H9 (cell line): ENCODE measurements at regions not wholly inside any gene's neighbourhood (a gene's known extent, or its start where the extent isn't known, plus 50 kb on each side); places are given as distances from the start of the nearest gene placed in this dataset.

Experiments
- DNase-seq: peaks from one replicate; pipeline ENCODE4 v3.0.0-alpha.2; 2017
- H2AFZ ChIP-seq: one replicate; pipeline ENCODE4 v1.6.1; 2013; ENCODE audit warnings: mild to moderate bottlenecking, low read length, control low read depth, moderate library complexity
- H2AK5ac ChIP-seq: 2 replicates; pipeline ENCODE4 v1.6.1; 2013; ENCODE audit warnings: low read length, control low read depth, mixed read lengths; ENCODE audit not compliant: insufficient read length
- H2BK120ac ChIP-seq: one replicate; pipeline ENCODE4 v1.6.1; 2013; ENCODE audit warnings: low read depth, mild to moderate bottlenecking, low read length, control low read depth, inconsistent platforms; ENCODE audit not compliant: poor library complexity, severe bottlenecking
- H2BK12ac ChIP-seq: 2 replicates; pipeline ENCODE4 v1.6.1; 2013; ENCODE audit warnings: low read length, control low read depth, mixed read lengths, low read depth; ENCODE audit not compliant: insufficient read length
- H2BK15ac ChIP-seq: 2 replicates; pipeline ENCODE4 v1.6.1; 2013; ENCODE audit warnings: low read depth, low read length, control low read depth
- H2BK20ac ChIP-seq: one replicate; pipeline ENCODE4 v1.6.1; 2013; ENCODE audit warnings: low read depth, mild to moderate bottlenecking, low read length, control low read depth, inconsistent platforms; ENCODE audit not compliant: poor library complexity, severe bottlenecking
- H2BK5ac ChIP-seq: 2 replicates; pipeline ENCODE4 v1.6.1; 2013; ENCODE audit warnings: low read length, control low read depth, mixed read lengths; ENCODE audit not compliant: insufficient read length
- H3K14ac ChIP-seq: 2 replicates; pipeline ENCODE4 v1.6.1; 2013; ENCODE audit warnings: low read length, control low read depth; ENCODE audit not compliant: insufficient read depth
- H3K18ac ChIP-seq: 2 replicates; pipeline ENCODE4 v1.6.1; 2013; ENCODE audit warnings: low read depth, mild to moderate bottlenecking, mixed read lengths, low read length, control low read depth; ENCODE audit not compliant: insufficient read length
- H3K23ac ChIP-seq: 2 replicates; pipeline ENCODE4 v1.6.1; 2013; ENCODE audit warnings: low read length, control low read depth, mixed read lengths, low read depth; ENCODE audit not compliant: insufficient read length
- H3K23me2 ChIP-seq: 2 replicates; pipeline ENCODE4 v1.6.1; 2013; ENCODE audit warnings: low read depth, mild to moderate bottlenecking, mixed read lengths, low read length, control low read depth; ENCODE audit not compliant: insufficient read length, poor library complexity, severe bottlenecking
- H3K27ac ChIP-seq: 2 replicates; pipeline ENCODE4 v1.5.1; 2013; ENCODE audit warnings: low read length, control low read depth, mixed read lengths, low read depth; ENCODE audit not compliant: insufficient read length
- H3K27me3 ChIP-seq: 2 replicates; pipeline ENCODE4 v1.6.1; 2013; ENCODE audit warnings: low read length, control low read depth, inconsistent platforms; ENCODE audit not compliant: insufficient read depth
- H3K4ac ChIP-seq: 2 replicates; pipeline ENCODE4 v1.6.1; 2013; ENCODE audit warnings: low read depth, mild to moderate bottlenecking, control low read depth, inconsistent platforms, low read length, moderate library complexity
- H3K4me1 ChIP-seq: 2 replicates; pipeline ENCODE4 v1.6.1; 2013; ENCODE audit warnings: low read length, control low read depth, inconsistent platforms; ENCODE audit not compliant: insufficient read depth
- H3K4me2 ChIP-seq: 2 replicates; pipeline ENCODE4 v1.6.1; 2013; ENCODE audit warnings: low read length, control low read depth, mixed read lengths; ENCODE audit not compliant: insufficient read length, insufficient read depth
- H3K56ac ChIP-seq: 2 replicates; pipeline ENCODE4 v1.6.1; 2013; ENCODE audit warnings: low read depth, mild to moderate bottlenecking, mixed read lengths, low read length, control low read depth; ENCODE audit not compliant: insufficient read length
- H3K79me1 ChIP-seq: 2 replicates; pipeline ENCODE4 v1.6.1; 2013; ENCODE audit warnings: low read depth, mild to moderate bottlenecking, moderate library complexity, low read length, control low read depth, inconsistent platforms; ENCODE audit not compliant: insufficient read depth, poor library complexity, severe bottlenecking
- H3K79me2 ChIP-seq: 2 replicates; pipeline ENCODE4 v1.6.1; 2013; ENCODE audit warnings: low read length, control low read depth, inconsistent platforms; ENCODE audit not compliant: insufficient read depth
- H3K9ac ChIP-seq: 2 replicates; pipeline ENCODE4 v1.6.1; 2013; ENCODE audit warnings: low read length, control low read depth, mixed read lengths; ENCODE audit not compliant: insufficient read length; ENCODE audit errors: extremely low read depth
- H3K9me3 ChIP-seq: one replicate; pipeline ENCODE4 v1.6.1; 2013; ENCODE audit warnings: low read depth, low read length, inconsistent platforms; ENCODE audit not compliant: control insufficient read depth
- H3T11ph ChIP-seq: one replicate; pipeline ENCODE4 v1.6.1; 2013; ENCODE audit warnings: mild to moderate bottlenecking, low read length, control low read depth, inconsistent platforms
- H4K20me1 ChIP-seq: one replicate; pipeline ENCODE4 v1.6.1; 2013; ENCODE audit not compliant: control insufficient read depth, insufficient read length, insufficient read depth
- H4K5ac ChIP-seq: 2 replicates; pipeline ENCODE4 v1.6.1; 2013; ENCODE audit warnings: low read depth, mild to moderate bottlenecking, mixed read lengths, low read length, control low read depth; ENCODE audit not compliant: insufficient read length
- H4K8ac ChIP-seq: replicated peaks from 2 replicates; pipeline ENCODE4 v1.6.1; 2013; ENCODE audit warnings: low read length, control low read depth, mixed read lengths, low read depth; ENCODE audit not compliant: insufficient read length
- H4K91ac ChIP-seq: 2 replicates; pipeline ENCODE4 v1.6.1; 2013; ENCODE audit warnings: low read depth, mild to moderate bottlenecking, moderate library complexity, mixed read lengths, low read length, control low read depth; ENCODE audit not compliant: insufficient read length
- H3K27ac Mint-ChIP-seq, 3 experiments: 2 replicates in 2 of 3; 3 replicates in 1 of 3; pipeline ENCODE4 v1.8.0; 2020 to 2021; ENCODE audit warnings: mixed read lengths in 3 of 3, mild to moderate bottlenecking in 1 of 3, moderate library complexity in 1 of 3
- H3K27me3 Mint-ChIP-seq: 2 replicates; pipeline ENCODE4 v1.8.0; 2021; ENCODE audit warnings: low read depth, mild to moderate bottlenecking, moderate library complexity, mixed read lengths
- H3K36me3 Mint-ChIP-seq, 3 experiments: 2 replicates in 2 of 3; 3 replicates in 1 of 3; pipeline ENCODE4 v1.8.0; 2020 to 2021; ENCODE audit warnings: low read depth in 3 of 3, mixed read lengths in 3 of 3; ENCODE audit not compliant: insufficient read depth in 1 of 3
- H3K4me1 Mint-ChIP-seq, 2 experiments: 2 replicates each; pipeline ENCODE4 v1.8.0; 2020; ENCODE audit warnings: mixed read lengths in 2 of 2
- H3K4me3 Mint-ChIP-seq, 2 experiments: 2 replicates in 1 of 2; 3 replicates in 1 of 2; pipeline ENCODE4 v1.8.0; 2020 to 2021; ENCODE audit warnings: mild to moderate bottlenecking in 2 of 2, mixed read lengths in 2 of 2, moderate library complexity in 1 of 2
- H3K9me3 Mint-ChIP-seq, 2 experiments: 2 replicates in 1 of 2; 3 replicates in 1 of 2; pipeline ENCODE4 v1.8.0; 2020; ENCODE audit warnings: mild to moderate bottlenecking in 2 of 2, mixed read lengths in 2 of 2, moderate library complexity in 1 of 2
- WGBS: extraction: QIAGEN DNeasy Blood & Tissue Kit; methylation state at CpG from one replicate; pipeline ENCODE4 v1.1.7; 2013; ENCODE audit warnings: missing lambda C conversion rate, low lambda C conversion rate, mixed read lengths; ENCODE audit not compliant: insufficient read length; ENCODE audit errors: extremely low coverage; 5-methylcytosine and 5-hydroxymethylcytosine counted together
- TF ChIP-seq, protein P1 (sequence below): fragments of 200-600 bp; sonication (generic); conservative IDR thresholded peaks from 3 replicates; pipeline ENCODE4 v1.8.0; 2021; ENCODE audit warnings: antibody characterized with exemption, mild to moderate bottlenecking

DNA sequence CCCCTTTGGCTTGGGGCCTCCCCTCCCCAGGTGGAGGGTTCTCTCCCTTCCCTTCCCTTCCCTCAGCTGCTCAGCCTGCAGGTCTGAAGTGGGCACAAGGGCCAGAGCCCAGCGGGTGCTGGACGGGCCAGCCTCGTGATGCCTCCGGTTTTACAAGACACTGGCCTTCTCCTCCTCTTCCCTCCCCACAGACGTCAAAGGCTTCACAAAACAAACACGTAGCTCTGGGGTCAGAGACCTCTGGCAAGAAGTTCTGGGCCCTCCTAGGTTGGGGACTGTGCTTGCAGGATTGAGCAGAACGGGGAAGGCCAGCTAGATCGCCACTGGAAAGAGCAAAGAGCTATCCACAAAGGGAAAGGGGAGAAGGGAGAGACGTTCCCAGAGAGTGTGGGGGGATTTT, 81.4 kb upstream of the TPM1 start:
- Histone ChIP-seq H3K4me1 (peaks cover 6% of the 10 kb centered on the region; the same call in 1 of the 2 replicates), H3K9ac (no peak overlapping the region), H4K20me1 (no peaks in the 10 kb centered on the region), H2BK120ac (no peak overlapping the region), H2BK5ac (no peak overlapping the region), H2BK15ac (no peak overlapping the region), H3K23me2 (no peaks in the 10 kb centered on the region), H3K23ac (no peak overlapping the region), H2BK12ac (no peak overlapping the region), H3K79me2 (no peaks in the 10 kb centered on the region), H3T11ph (no peak overlapping the region), H3K9me3 (no peaks in the 10 kb centered on the region), H3K56ac (no peak overlapping the region), H2BK20ac (no peak overlapping the region), H3K4ac (no peak overlapping the region), H4K8ac (no peak overlapping the region), H3K27me3 (no peaks in the 10 kb centered on the region), H3K79me1 (no peaks in the 10 kb centered on the region), H3K14ac (no peak overlapping the region), H3K18ac (no peak overlapping the region), H3K27ac (no peak overlapping the region), H3K4me2 (no peak overlapping the region), H2AFZ (no peak overlapping the region), H2AK5ac (no peak overlapping the region), H4K5ac (no peak overlapping the region), H4K91ac (no peak overlapping the region)
- TF ChIP-seq, protein P1, sequence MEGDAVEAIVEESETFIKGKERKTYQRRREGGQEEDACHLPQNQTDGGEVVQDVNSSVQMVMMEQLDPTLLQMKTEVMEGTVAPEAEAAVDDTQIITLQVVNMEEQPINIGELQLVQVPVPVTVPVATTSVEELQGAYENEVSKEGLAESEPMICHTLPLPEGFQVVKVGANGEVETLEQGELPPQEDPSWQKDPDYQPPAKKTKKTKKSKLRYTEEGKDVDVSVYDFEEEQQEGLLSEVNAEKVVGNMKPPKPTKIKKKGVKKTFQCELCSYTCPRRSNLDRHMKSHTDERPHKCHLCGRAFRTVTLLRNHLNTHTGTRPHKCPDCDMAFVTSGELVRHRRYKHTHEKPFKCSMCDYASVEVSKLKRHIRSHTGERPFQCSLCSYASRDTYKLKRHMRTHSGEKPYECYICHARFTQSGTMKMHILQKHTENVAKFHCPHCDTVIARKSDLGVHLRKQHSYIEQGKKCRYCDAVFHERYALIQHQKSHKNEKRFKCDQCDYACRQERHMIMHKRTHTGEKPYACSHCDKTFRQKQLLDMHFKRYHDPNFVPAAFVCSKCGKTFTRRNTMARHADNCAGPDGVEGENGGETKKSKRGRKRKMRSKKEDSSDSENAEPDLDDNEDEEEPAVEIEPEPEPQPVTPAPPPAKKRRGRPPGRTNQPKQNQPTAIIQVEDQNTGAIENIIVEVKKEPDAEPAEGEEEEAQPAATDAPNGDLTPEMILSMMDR = no peak
- Mint-ChIP-seq H3K36me3 (no peaks in the 10 kb centered on the region; a peak in 1 of 7 replicates), H3K27me3 (no peaks in the 10 kb centered on the region; the same call in 1 of the 2 replicates), H3K4me1 (peaks cover 21 to 26% of the 10 kb centered on the region in 2 experiments), H3K9me3 (no peaks in the 10 kb centered on the region), H3K27ac (peak overlapping the region in 1 of 3 experiments; percentile 12; a peak in 1 of 7 replicates), H3K4me3 (no peak overlapping the region)
- DNase-seq = no peak
- WGBS = no CpG with 5 or more reads among the region's 9 CpGs
